Common myeloid progenitor, CD34-positive (primary cell): ENCODE measurements at regions not wholly inside any gene's neighbourhood (a gene's known extent, or its start where the extent isn't known, plus 50 kb on each side); places are given as distances from the start of the nearest gene placed in this dataset.

Experiments
- CTCF ChIA-PET: fragments of 350-600 bp; sonication (Branson Sonifier 250); formaldehyde crosslinking; loops from one replicate; lab custom pipeline; 2021; ENCODE audit warnings: antibody characterized with exemption; lab: Charles Lee
- POLR2A ChIA-PET: fragments of 350-600 bp; sonication (Branson Sonifier 250); formaldehyde crosslinking; loops from one replicate; lab custom pipeline; 2021; ENCODE audit warnings: antibody characterized with exemption; lab: Charles Lee
- DNase-seq, 3 donors: peaks; one replicate each; pipeline versions ENCODE4 v3.0.0 to v3.0.0-alpha.2; 2013
- H3K27ac ChIP-seq, 2 experiments: 1 replicate in 1 of 2; 2 replicates in 1 of 2; pipeline ENCODE4 v1.7.0; 2013; ENCODE audit warnings: inconsistent platforms in 2 of 2, low read length in 2 of 2, mild to moderate bottlenecking in 2 of 2, low read depth in 1 of 2, moderate library complexity in 1 of 2; ENCODE audit not compliant: severe bottlenecking in 2 of 2, insufficient read depth in 1 of 2, poor library complexity in 1 of 2
- H3K27me3 ChIP-seq, 5 experiments: replicated peaks in 2 of 5; 1 replicate in 3 of 5; 2 replicates in 2 of 5; pipeline versions ENCODE4 v1.6.1 to v1.7.0; 2013; ENCODE audit warnings: low read length in 4 of 5, mild to moderate bottlenecking in 2 of 5, moderate library complexity in 2 of 5, inconsistent platforms in 1 of 5; ENCODE audit not compliant: insufficient read depth in 5 of 5, control insufficient read depth in 4 of 5
- H3K36me3 ChIP-seq, 4 experiments: 1 replicate in 2 of 4; 2 replicates in 2 of 4; pipeline versions ENCODE4 v1.6.1 to v1.7.0; 2013; ENCODE audit warnings: low read length in 3 of 4, control low read depth in 1 of 4, mild to moderate bottlenecking in 1 of 4; ENCODE audit not compliant: control insufficient read depth in 4 of 4, insufficient read depth in 4 of 4
- H3K4me1 ChIP-seq, 4 experiments: 1 replicate in 3 of 4; 2 replicates in 1 of 4; pipeline versions ENCODE4 v1.6.1 to v1.7.1; 2013; ENCODE audit warnings: low read length in 3 of 4, mild to moderate bottlenecking in 3 of 4, control low read depth in 1 of 4, inconsistent platforms in 1 of 4, moderate library complexity in 1 of 4; ENCODE audit not compliant: control insufficient read depth in 4 of 4, insufficient read depth in 4 of 4; ENCODE audit errors: control extremely low read depth in 1 of 4
- H3K4me3 ChIP-seq, 7 experiments: 1 replicate in 4 of 7; 2 replicates in 3 of 7; pipeline versions ENCODE4 v1.5.1 to v1.7.0; 2013; ENCODE audit warnings: mild to moderate bottlenecking in 7 of 7, low read length in 6 of 7, moderate library complexity in 6 of 7, inconsistent platforms in 2 of 7, low read depth in 2 of 7, control low read depth in 1 of 7; ENCODE audit not compliant: insufficient read depth in 4 of 7, control insufficient read depth in 1 of 7; ENCODE audit errors: extremely low read depth in 1 of 7
- H3K9me3 ChIP-seq, 5 experiments: 1 replicate in 4 of 5; 2 replicates in 1 of 5; pipeline versions ENCODE4 v1.6.1 to v1.7.1; 2013; ENCODE audit warnings: low read length in 4 of 5, mild to moderate bottlenecking in 2 of 5, inconsistent platforms in 1 of 5, low read depth in 1 of 5, moderate library complexity in 1 of 5; ENCODE audit not compliant: control insufficient read depth in 4 of 5, insufficient read depth in 2 of 5; ENCODE audit errors: control extremely low read depth in 1 of 5
- WGBS: methylation state at CpG from one replicate; pipeline ENCODE4 v1.1.5; 2013; ENCODE audit not compliant: insufficient coverage; 5-methylcytosine and 5-hydroxymethylcytosine counted together

GRCh38 chr16:66266436-66267291 lies 99.8 kb upstream of the CDH5 start:
- Histone ChIP-seq H3K4me1 (peaks cover 0 to 20% (median 15%) of the 10 kb centered on the region in 4 experiments), H3K4me3 (peak overlapping the region in 2 of 7 experiments; percentile 11 to 52), H3K36me3 (no peaks in the 10 kb centered on the region), H3K27ac (no peak overlapping the region), H3K9me3 (no peaks in the 10 kb centered on the region), H3K27me3 (peaks cover 0 to 20% (median 4%) of the 10 kb centered on the region in 5 experiments)
- ChIA-PET CTCF (interaction anchor here (0.6 to 0.9 kb wide), 3 partner anchors 10 to 13 kb away, joined by 3 to 5 read pairs (median 4); no protein-coding TSS in a partner anchor), POLR2A (no interaction called here)
- peak; percentile 13 to 84 (median 73) for DNase-seq
- 18% methylated on average over 22 of the region's 24 CpGs for WGBS

GRCh38 chr16:66265556-66266141 lies 100.8 kb upstream of the CDH5 start:
- POLR2A ChIA-PET: no interaction called here

GRCh38 chr16:66265048-66265415 lies 101.5 kb upstream of the CDH5 start:
- Histone ChIP-seq H3K27me3 (peaks cover 0 to 10% (median 0%) of the 10 kb centered on the region in 5 experiments), H3K4me1 (peaks cover 0 to 13% (median 11%) of the 10 kb centered on the region in 4 experiments), H3K36me3 (no peaks in the 10 kb centered on the region), H3K9me3 (no peaks in the 10 kb centered on the region), H3K4me3 (no peak overlapping the region), H3K27ac (no peak overlapping the region)
- no CpG with 5 or more reads among the region's 3 CpGs for WGBS
- POLR2A ChIA-PET: no interaction called here
- DNase-seq: no peak
- CTCF ChIA-PET: no interaction called here

More at GRCh38 chr16:66265556-66266141, 100.8 kb upstream of the CDH5 start:
- Histone ChIP-seq H3K27me3 (peaks cover 0 to 13% (median 2%) of the 10 kb centered on the region in 5 experiments), H3K4me3 (no peak overlapping the region), H3K36me3 (no peaks in the 10 kb centered on the region), H3K4me1 (peaks cover 0 to 17% (median 15%) of the 10 kb centered on the region in 4 experiments), H3K27ac (no peak overlapping the region), H3K9me3 (no peaks in the 10 kb centered on the region)
- CTCF ChIA-PET: no interaction called here
- no peak for DNase-seq
- 93% methylated on average over 8 of the region's 13 CpGs for whole genome bisulfite sequencing

GRCh38 chr16:66264311-66265047 lies 102.0 kb upstream of the CDH5 start:
- Histone ChIP-seq H3K36me3 (no peaks in the 10 kb centered on the region), H3K27me3 (peaks cover 0 to 6% (median 0%) of the 10 kb centered on the region in 5 experiments), H3K9me3 (no peaks in the 10 kb centered on the region), H3K4me3 (no peak overlapping the region), H3K4me1 (peaks cover 0 to 13% (median 10%) of the 10 kb centered on the region in 4 experiments), H3K27ac (no peak overlapping the region)
- WGBS: 93% methylated on average over 17 of the region's 17 CpGs
- CTCF ChIA-PET: no interaction called here
- DNase-seq: no peak
- POLR2A ChIA-PET: no interaction called here

- CTCF ChIA-PET: no interaction called here
- Histone ChIP-seq H3K4me3 (no peak overlapping the region), H3K27me3 (peaks cover 0 to 6% (median 0%) of the 10 kb centered on the region in 5 experiments), H3K27ac (no peak overlapping the region), H3K36me3 (no peaks in the 10 kb centered on the region), H3K4me1 (peaks cover 0 to 13% (median 10%) of the 10 kb centered on the region in 4 experiments), H3K9me3 (no peaks in the 10 kb centered on the region)
- WGBS: 100% methylated on average over 1 of the region's 1 CpG
- POLR2A ChIA-PET: no interaction called here
- DNase-seq: no peak
Observed at GRCh38 chr16:66263973-66264310, 102.5 kb upstream of the CDH5 start.

- no peak overlapping the region for H3K4me3 ChIP-seq
- H3K27ac ChIP-seq: no peak overlapping the region
- H3K27me3 ChIP-seq: peaks cover 0 to 6% (median 0%) of the 10 kb centered on the region in 5 experiments
- WGBS: 93% methylated on average over 6 of the region's 6 CpGs
- H3K9me3 ChIP-seq: no peaks in the 10 kb centered on the region
- no peak for DNase-seq
- CTCF ChIA-PET: no interaction called here
- POLR2A ChIA-PET: no interaction called here
- H3K36me3 ChIP-seq: no peaks in the 10 kb centered on the region
- H3K4me1 ChIP-seq: peaks cover 0 to 13% (median 10%) of the 10 kb centered on the region in 4 experiments
Observed at GRCh38 chr16:66263168-66263972, 103.1 kb upstream of the CDH5 start.
